Iris pigment epithelial cell (primary cell): ENCODE measurements at regions not wholly inside any gene's neighbourhood (a gene's known extent, or its start where the extent isn't known, plus 50 kb on each side); places are given as distances from the start of the nearest gene placed in this dataset.
"Not testable (repeated sequence)": the region's sequence is repeated elsewhere in the genome, so short reads cannot be mapped to it uniquely, and the experiment has no call there.

Experiments
- DNase-seq: peaks from one replicate; pipeline ENCODE4 v3.0.0-alpha.2; 2011; ENCODE audit warnings: low read depth

DNA sequence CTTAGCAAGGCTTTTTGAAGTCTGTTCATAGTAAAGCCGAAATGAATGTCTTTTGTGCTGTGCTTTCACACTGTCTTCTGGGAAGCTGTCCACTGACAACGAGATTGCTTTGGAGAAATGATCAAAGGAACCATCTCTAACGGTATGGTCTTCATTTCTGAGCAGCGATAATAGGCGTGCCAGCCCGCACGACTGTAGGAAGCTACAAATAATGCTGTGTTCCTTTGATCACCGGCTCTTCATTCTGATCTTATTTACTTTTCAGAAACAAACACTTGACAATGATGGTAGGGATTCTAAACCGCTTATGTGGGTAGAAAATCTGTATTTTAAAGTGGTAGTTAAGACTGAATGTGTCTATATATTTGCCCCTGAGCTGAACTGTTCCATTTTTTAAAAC lies 306.6 kb upstream of the EXOC2 start:
- DNase-seq: no peak

DNA sequence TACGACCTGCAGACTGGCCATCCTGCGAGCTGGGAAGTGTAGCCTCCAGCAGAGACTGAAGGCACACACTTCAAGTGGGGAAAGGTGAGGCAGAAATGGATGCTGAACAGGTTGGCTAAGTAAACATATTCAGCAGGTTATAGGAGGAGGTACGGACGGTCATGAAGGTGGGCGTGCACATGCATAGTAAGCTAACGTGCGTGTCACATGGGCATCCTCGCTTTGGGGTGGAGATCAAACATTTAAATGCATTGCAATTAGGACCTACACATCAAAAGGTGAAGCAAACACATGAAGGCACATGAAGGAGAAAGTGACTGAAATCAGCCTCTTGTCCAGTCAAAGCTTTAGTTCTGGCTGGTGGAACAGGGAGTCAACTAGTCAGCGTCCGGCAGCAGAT lies 305.6 kb upstream of the EXOC2 start:
- DNase-seq: no peak

DNA sequence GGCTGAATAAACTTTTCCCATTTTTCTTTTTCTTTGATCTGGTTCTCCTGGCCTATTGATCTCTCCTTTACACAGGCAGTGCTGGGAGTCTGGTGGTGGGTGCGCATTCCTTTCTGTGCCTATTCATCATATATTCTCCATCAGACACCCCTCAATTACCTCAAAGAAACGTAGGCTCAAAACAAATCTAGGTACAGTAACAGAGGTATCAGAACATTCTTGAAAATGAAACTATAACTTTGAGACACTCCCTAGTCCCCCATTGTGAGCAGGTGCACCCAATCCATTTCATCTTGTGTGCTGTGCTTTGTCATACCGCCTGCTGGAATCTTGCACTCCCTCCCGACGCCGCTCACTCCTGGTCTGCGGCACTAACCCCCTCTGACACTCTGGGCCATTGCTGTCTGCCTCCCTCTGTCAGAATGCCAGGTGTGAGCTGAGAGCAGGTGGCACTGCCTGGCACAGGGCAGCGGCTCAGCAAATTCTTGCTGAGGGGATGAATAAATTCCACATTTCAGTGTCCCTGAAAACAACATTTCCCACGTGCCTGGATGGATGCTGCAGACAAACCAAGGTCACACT lies 303.4 kb upstream of the EXOC2 start:
- no peak for DNase-seq

DNA sequence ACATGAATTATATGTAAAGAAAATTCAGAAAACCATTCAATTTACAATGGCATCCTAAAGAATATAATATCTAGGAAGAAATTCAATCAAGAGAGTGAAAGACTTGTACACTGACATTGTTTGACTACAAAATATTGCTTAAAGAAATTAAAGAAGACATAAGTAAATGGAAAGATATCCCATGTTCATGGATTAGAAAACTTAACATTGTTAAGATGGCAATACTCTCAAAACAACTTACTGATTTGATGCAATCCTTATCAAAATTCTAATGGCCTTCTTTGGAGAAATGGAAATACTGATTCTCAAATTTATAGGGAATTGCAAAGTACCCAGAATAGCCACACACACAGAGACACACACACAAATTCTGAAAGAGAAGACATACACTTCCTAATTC lies 298.3 kb upstream of the EXOC2 start:
- DNase-seq: no peak

DNA sequence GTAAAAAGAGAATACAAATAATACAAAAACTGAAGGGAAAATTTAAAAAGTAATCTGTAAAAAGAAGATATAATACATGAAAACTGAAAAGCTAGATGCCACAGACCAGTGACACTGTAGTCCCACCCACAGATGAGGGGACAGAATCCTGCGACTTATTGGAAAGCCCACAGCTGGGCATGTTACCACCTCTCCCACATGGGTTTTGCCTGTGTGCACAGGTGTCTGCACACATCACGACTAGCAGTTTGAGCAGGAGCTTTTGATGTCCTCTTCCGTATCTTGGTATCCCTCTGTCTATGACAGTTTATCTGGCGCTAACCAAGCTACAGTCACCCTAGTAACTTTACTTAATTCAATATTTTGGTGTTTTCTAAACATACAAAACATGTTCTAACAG lies 291.1 kb upstream of the EXOC2 start:
- DNase-seq: no peak

DNA sequence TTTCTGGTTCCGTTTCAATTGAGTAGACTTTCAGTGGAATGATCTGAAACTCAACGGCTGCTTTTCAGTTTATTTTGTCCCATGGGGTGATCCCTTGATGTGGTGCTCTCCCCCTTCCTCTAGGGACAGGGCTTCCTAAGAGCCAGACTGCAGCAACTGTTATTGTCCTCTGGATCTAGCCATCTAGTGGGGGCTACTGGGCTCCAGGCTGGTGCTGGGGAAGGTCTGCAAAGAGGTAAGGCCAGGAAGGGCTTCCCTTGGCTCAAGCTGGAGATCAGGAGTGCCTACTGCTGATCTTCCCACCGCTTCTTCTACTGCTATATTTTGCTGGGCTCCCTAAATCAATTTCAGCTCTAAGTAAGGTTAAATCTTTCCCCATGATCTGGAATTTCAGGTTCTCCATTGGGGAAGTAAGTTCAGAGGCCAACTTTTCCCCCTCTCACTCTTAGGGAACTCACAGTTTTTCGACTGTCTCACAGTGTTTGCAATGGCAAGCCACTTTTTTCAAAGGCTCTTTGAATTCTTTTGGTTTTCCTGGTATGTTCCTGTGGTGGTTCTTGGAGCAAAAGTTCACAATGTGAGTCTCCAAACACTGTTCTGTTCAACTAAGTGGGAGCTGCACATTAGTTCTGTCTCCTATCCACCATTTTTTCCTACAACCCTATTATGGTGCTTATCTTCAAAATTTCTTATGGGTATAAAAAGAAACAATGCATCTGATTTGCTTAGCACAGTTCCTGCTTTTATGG lies 286.2 kb upstream of the EXOC2 start:
- peak; percentile 34 for DNase-seq

DNA sequence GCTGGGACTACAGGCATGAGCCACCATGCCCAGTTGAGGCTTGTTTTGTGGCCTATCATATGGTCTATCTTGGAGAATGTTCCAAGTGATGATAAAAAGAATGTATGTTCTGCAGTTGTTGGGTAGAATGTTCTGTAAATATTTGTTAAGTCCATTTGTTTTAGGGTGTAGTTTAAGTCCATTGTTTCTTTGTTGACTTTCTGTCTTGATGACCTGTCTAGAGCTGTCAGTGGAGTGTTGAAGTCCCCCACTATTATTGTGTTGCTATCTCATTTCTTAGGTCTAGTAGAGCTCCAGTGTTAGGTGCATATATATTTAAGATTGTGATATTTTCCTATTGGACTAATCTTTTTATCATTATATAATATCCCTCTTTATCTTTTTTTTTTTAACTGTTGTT lies 284.3 kb upstream of the EXOC2 start:
- not testable (repeated sequence) for DNase-seq

DNA sequence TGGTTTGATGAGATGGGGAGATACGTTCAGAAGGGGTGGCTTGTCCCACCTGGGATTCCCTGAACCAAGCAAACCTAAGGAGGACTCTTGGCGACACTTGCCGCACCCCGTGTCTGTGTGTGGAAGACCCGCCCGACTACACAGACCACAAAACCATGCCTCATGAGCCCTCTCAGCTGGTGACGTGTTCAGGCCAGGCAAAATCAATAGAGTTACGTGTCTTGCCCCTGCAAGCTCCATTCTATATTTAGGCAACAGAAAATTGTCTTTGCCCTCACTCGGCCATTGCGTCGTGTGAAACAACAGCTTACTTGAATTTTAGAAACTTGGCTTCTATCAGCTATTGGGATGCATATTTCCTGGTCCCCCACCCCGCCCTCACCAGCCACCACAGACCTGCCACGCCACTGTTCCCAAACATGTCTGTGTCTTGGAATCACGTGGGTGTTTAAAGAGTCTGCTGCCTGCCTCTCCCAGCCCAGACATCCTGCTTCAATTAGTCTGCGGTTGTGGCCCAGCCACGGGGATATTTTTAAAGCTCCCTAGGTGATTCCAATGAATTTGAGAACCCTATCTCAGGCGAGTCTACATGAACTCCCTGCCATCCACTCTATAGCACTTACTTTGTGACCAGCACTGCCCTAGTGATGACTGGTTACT lies 279.2 kb upstream of the EXOC2 start:
- no peak for DNase-seq

DNA sequence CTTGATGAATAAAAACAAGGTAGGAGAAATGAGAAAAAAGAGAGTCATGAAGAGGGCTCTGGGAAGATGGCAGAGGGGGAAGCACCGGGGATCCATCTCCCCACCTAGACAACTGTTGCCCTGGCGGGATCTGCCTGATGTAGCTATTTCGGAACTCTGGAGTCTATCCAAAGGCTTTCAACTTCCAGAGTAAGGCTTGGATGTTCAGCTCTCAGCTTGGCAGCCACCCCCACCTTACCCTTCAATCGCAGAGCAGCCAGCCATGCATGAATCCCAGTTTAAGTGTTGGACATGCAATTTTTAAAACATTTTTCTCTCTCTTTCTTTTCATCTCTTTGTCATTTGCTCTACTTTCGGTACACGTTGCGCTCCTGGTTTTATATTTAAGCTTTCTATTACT lies 275.9 kb upstream of the EXOC2 start:
- DNase-seq: no peak

DNA sequence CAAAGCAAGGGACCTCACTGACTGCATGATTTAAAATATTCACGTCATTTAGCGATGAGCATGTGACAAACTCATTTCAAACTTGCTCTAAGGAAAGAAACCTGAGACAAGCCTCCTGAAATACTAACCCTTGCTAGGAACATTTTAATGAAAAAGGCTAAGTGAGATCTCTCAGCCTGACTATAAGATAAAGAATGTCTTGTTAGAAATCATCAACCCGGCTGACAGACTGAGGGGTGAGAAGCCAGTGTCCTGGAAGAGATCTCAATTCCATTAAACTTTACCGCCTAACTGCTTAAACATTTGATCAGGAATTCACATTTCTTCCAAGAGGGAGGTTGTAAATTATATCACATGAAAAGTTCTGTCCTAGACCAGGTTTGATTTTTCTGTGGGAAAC lies 274.8 kb upstream of the EXOC2 start:
- DNase-seq: no peak

DNA sequence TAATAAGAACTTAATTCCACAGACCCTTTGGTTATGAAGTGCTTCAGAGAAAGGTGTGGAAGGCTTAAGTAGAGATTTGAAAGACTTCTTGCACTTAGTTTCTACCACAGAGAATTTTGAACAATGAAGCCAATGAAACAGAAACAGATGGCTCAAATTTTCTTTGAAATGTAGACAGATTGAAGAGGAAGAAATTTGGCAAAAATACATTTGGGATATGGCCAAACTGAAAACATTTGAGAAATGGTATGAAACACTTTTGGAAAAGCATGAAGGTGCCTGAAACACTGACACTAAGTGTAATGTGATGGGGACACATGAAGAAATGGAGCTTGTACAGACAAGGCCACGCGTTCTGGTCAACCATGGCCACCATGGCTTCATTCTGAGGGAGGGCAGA lies 272.4 kb upstream of the EXOC2 start:
- DNase-seq: no peak

DNA sequence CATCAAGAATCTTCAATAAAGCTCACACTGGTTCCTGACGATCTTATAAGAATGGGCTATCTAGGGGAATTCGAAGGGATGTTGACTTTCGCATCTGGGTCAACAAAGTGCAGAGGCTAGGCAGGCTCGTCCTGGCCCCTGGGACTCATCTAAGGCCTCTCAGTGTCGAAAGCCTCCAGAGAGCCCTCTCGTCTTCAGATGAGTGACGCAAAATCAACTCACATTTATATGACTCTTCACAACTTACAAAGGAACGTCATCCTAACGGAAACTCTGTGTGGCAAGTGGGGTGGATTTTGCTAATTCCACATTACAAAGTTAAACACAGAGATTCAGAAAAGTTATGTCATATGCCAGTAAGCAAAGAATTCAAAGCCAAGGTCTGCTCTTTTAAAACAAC lies 270.5 kb upstream of the EXOC2 start:
- DNase-seq: no peak

DNA sequence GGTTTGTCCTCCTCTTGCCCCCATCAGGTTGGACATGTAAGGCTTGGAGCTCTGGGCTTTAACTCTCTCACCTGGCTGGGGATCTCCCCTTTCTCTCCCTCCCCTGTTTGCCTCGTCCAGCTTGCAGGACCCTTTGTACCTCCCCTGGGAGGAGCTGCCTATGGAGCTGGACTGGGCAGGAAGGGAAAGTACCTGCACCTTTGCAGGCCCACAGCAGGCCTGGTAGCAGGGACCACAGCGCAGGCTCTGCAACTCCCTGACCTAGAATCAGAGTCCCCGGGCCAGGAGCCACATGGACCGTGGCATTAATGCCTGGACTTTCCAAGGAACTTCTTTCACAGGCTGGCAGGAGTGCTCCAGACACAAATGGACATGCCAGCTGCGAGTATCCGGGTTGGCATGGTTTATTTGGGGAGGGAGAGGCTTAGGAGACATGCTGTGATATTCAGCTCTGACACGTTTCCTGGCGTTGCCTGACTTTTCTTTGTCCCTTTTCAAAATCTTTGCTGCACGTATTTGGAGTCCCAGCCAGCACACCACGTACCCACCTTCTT lies 268.5 kb upstream of the EXOC2 start:
- no peak for DNase-seq

DNA sequence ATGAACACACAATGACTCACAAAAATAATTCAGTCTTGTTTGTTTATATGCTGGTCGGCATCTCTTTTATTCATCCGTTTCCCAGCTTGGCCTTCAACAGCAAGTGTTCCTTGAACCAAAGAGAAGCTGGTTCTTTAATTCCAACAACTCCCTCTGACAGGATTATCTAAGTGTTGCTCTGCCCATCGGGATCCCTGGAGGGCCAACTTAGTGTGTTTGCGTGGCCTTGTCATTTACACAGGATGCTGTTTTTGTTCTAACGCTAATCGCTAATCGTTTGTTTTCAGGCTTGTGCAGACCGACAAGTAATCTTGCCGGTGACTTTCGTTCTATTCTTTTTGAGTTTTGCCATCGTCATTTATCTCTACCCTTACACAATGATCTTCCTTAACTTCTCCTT lies 267.4 kb upstream of the EXOC2 start:
- no peak for DNase-seq

DNA sequence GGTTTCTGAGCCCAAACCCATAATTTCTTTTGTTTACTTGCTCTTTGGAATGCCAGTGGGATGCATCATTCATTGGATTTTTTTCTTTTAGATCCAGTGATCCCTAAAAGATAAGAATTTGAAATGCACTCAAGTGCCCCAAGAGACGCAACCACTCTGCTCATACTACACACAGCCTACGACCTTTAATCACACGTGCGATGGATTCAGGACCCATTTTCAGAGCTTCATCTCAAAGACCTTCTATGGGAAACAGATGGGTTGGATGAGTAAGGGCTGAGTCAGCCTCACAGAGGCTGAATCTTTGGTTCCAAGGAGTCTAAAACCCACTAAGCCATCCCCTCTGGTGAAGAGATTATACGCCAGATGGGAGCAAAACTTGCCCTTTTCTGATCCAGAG lies 265.5 kb upstream of the EXOC2 start:
- DNase-seq: peak; percentile 92

DNA sequence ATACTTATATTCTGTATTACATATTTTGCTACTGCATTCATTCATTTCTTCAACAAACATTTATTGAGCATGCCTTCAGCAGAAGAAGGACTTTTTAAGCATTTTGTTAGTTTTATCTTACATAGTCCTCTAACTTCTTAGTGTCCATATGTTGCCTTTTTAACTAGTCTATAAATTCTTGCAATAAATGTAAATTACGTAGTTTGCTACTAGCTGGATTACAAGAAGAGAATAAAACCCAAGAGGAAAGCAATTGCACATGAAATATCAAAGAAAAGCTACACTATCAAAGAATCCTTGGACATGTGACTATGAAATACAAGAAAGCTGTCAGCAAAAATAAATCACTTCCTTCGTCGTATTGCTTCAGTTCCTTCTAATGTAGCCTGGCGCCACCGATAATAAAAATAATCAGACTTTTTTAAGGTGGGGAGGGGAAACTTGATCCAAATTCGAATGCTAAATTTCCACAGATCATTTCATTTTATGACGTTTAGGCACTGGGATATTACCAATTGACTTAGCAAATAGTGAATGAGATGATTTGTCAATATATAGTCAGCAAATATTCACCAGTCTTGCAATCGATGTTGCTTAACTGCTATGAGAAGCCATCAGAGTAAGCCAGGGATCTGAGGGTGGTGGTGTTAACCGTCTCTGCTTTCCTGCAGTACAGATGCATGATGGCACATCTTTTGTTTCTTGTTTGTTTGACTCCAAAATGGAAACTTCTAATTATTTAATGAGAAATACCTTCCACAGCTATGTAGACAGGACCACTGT lies 258.7 kb upstream of the EXOC2 start:
- peak; percentile 21 for DNase-seq

DNA sequence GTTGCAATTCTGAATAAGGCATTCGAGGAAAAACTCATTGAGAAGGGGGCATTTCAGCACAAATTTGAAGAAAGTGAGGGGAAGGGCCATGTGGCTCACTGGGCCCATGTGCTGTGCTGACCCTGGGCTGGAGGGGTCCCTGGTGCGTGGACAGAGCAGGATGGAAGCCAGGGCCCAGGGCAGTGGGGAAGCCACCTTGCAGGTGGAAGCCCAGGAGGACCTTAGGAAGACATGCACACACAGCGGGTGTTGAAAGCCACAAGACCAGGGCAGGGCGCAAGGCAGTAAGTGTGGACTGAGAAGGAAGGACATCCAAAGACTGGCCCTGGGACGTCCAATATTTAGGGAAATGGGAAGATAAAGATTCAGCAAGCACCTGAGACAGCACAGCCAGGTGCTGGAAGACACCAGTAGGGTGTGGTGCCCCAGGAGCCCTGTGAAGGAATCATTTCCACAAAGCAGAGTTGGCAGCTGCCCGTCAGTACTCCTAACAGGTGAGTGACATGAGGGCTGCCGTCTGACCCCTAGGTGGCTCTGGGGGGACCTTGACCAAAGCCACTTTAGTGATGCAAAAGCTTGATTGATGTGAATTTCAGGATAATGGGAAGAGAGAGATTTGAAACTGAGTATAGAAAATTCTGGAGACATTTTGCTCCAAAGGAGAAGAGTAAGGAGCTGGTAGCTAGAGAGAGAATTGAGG lies 254.4 kb upstream of the EXOC2 start:
- DNase-seq: no peak

DNA sequence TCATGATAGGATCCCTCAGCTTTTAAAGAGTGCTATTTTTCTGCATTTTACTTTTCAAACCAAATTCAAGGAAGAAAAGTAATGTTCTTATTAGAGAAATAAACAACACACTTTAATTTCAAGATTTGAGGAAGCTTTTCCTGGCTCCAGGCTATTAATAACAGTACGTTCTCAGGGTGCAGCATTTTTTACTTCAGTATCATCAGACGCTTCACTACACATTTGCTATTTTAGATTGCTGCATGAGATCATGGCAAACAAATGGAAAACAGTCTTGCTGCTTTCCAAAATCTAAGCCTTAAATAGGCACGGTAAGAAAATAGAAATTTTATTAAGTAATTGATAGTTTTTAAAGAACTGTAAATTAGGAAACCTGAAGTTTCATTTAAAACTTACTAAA lies 253.6 kb upstream of the EXOC2 start:
- peak; percentile 62 for DNase-seq

DNA sequence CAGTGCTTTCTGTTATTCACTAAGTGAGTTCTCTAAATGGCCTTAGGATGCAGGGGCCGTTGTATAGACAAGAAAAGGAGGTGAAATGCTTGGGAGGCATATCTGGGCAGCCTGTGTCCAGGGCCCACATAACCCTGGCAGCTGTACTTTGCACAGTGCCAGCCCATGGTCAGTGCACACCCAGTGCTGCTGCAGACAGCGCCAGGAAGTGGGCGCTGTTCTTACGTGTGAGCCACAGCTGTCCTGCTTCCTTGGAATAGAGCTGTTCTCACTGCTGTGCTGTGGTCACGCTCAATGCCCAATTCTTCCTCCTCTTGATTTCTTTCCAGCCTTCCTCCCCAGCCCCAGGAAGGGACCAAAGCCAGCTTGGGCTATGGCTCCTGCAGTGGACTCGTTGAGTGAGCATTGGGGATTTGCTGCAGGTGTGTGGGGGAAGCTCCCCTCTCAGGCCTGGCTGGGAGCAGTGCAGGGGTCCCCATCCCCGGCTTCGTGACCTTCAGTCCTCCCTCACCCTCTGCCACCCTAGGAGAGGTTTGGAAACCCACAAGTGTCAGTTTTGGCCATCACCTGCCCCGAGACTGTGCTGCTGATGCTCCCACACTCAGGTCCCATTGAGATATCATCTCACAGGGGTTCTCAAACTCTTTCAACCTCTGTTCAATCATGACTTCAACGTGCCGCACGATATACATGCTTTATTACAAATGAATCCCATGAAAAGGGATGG lies 246.8 kb upstream of the EXOC2 start:
- DNase-seq: no peak

DNA sequence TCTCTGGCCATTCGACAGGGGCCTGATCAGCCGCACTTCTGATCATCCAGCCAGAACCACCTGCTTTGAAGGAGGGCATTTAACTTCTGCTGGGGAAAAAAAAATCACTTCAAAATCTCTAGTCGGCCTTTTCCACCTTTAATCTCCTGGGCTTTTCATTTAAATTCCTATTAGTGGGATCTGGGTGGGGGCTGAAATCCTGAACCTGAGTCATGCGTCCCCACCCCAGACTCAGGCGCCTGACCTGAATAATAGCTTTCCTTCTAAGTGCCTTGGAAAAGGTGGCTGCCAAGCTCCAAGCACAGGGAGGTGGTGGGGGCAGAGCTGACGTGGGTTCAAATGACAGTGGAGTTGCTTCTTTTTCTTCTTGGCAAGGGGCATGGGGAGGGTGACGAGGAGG lies 246.0 kb upstream of the EXOC2 start:
- DNase-seq: no peak

DNA sequence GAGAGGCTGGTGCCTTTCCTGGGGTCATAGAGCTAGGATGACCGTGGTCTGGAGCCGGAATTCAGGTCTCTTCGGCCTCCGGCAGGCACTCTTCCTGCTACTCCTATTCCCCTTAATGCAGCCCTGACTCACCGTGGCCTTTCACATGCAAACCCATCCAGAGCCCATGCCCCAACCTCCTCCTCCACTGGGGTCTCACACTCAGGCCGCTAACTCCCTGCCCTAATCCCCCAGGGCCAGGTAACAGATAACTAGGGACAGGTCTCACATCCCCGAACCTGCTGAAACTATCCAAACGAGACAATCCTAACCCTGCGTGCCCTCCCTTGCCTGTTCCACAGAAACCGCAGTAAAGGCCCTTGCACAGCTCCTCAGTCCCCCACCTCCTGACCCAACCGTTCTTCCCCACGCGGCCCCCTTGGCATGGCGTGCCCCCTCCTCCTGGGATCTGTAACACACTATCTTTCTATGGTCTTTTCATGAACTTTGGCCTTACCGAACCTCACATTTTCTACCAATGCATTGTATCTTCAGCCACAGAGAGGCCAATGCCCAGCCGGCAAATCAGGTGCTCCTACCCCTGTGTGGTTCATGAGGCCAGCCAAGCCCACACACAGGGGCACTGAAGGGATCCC lies 245.4 kb upstream of the EXOC2 start:
- no peak for DNase-seq
